HG03139 (cell line): ENCODE measurements at regions not wholly inside any gene's neighbourhood (a gene's known extent, or its start where the extent isn't known, plus 50 kb on each side); places are given as distances from the start of the nearest gene placed in this dataset.
"Not testable (repeated sequence)": the region's sequence is repeated elsewhere in the genome, so short reads cannot be mapped to it uniquely, and the experiment has no call there.

Experiments used
- ATAC-seq: cut with Tn5 transposase; IDR thresholded peaks from one replicate; pipeline ENCODE4 v1.9.1; 2021; ENCODE audit not compliant: unreplicated experiment

GRCh38 chr20:26373066-26373465, 676.4 kb upstream of the ZNF337 start:
- ATAC-seq: not testable (repeated sequence)

- no peak for ATAC-seq
Measured at GRCh38 chr20:26354511-26354910, 657.9 kb upstream of the ZNF337 start.

- ATAC-seq: no peak
Measured at GRCh38 chr20:26347396-26347795, 650.7 kb upstream of the ZNF337 start.

- not testable (repeated sequence) for ATAC-seq
Measured at GRCh38 chr20:26340460-26341065, 643.9 kb upstream of the ZNF337 start.

- ATAC-seq: no peak
Measured at GRCh38 chr20:26324177-26324576, 627.5 kb upstream of the ZNF337 start.

GRCh38 chr20:26315054-26315453, 618.4 kb upstream of the ZNF337 start:
- no peak for ATAC-seq

GRCh38 chr20:26309720-26310119, 613.1 kb upstream of the ZNF337 start:
- ATAC-seq: not testable (repeated sequence)

- ATAC-seq: no peak
Measured at GRCh38 chr20:26308961-26309360, 612.3 kb upstream of the ZNF337 start.

GRCh38 chr20:26295006-26295405, 598.4 kb upstream of the ZNF337 start:
- ATAC-seq: no peak

- ATAC-seq: not testable (repeated sequence)
Measured at GRCh38 chr20:26288379-26289061, 591.9 kb upstream of the ZNF337 start.

GRCh38 chr20:26279238-26279637, 582.6 kb upstream of the ZNF337 start:
- ATAC-seq: no peak

- ATAC-seq: no peak
Measured at GRCh38 chr20:26277339-26277738, 580.7 kb upstream of the ZNF337 start.

- ATAC-seq: no peak
Measured at GRCh38 chr20:26276554-26277210, 580.0 kb upstream of the ZNF337 start.

GRCh38 chr20:26268762-26269161, 572.1 kb upstream of the ZNF337 start:
- ATAC-seq: not testable (repeated sequence)

- not testable (repeated sequence) for ATAC-seq
Measured at GRCh38 chr20:26260925-26261324, 564.3 kb upstream of the ZNF337 start.

- not testable (repeated sequence) for ATAC-seq
Measured at GRCh38 chr20:26252311-26252975, 555.8 kb upstream of the ZNF337 start.

- not testable (repeated sequence) for ATAC-seq
Measured at GRCh38 chr20:26251376-26251775, 554.7 kb upstream of the ZNF337 start.

- not testable (repeated sequence) for ATAC-seq
Measured at GRCh38 chr20:26250249-26251114, 553.8 kb upstream of the ZNF337 start.

GRCh38 chr20:26243731-26244130, 547.1 kb upstream of the ZNF337 start:
- ATAC-seq: no peak

GRCh38 chr20:26220609-26221008, 524.0 kb upstream of the ZNF337 start:
- not testable (repeated sequence) for ATAC-seq

- ATAC-seq: not testable (repeated sequence)
Measured at GRCh38 chr20:26219546-26219945, 522.9 kb upstream of the ZNF337 start.
